GM12878 (cell line): ENCODE measurements at regions not wholly inside any gene's neighbourhood (a gene's known extent, or its start where the extent isn't known, plus 50 kb on each side); places are given as distances from the start of the nearest gene placed in this dataset.

Experiments used
- CHD2 ChIP-seq: IDR thresholded peaks from 2 replicates; pipeline ENCODE4 v1.6.1; 2011; ENCODE audit warnings: low read depth, low read length, improper control_type of control experiment, borderline replicate concordance
- CREM ChIP-seq: IDR thresholded peaks from 2 replicates; pipeline ENCODE4 v1.6.1; 2014; ENCODE audit warnings: antibody characterized with exemption, low read depth
- CTCF ChIP-seq, 3 experiments: IDR thresholded peaks in 2 of 3; conservative IDR thresholded peaks in 1 of 3; 2 replicates each; pipeline ENCODE4 v1.5.1; 2011; ENCODE audit warnings: low read depth in 3 of 3, low read length in 3 of 3, mild to moderate bottlenecking in 3 of 3, control low read depth in 2 of 3, moderate library complexity in 2 of 3, inconsistent platforms in 1 of 3, mixed read lengths in 1 of 3; ENCODE audit not compliant: control insufficient read depth in 2 of 3, insufficient read depth in 1 of 3; ENCODE audit errors: extremely low read depth in 1 of 3
- EED ChIP-seq: sonication (generic); IDR thresholded peaks from 2 replicates; pipeline ENCODE4 v1.6.1; 2016; ENCODE audit warnings: antibody characterized with exemption, low read depth
- ESRRA ChIP-seq: IDR thresholded peaks from 2 replicates; pipeline ENCODE4 v1.6.1; 2012; ENCODE audit warnings: mild to moderate bottlenecking, low read length, improper control_type of control experiment
- HDAC2 ChIP-seq: fragments of 200-600 bp; sonication (generic); IDR thresholded peaks from 2 replicates; pipeline ENCODE4 v1.6.1; 2017
- MAX ChIP-seq: IDR thresholded peaks from 2 replicates; pipeline ENCODE4 v1.6.1; 2012; ENCODE audit warnings: low read depth, low read length, improper control_type of control experiment
- NRF1 ChIP-seq: conservative IDR thresholded peaks from 2 replicates; pipeline ENCODE4 v1.6.1; 2011; ENCODE audit warnings: mild to moderate bottlenecking, low read depth, low read length, improper control_type of control experiment
- POLR2A ChIP-seq: IDR thresholded peaks from 2 replicates; pipeline ENCODE4 v1.6.1; 2011; ENCODE audit warnings: low read depth, mild to moderate bottlenecking, low read length
- POLR2AphosphoS5 ChIP-seq: IDR thresholded peaks from 2 replicates; pipeline ENCODE4 v1.6.1; 2011; ENCODE audit warnings: mild to moderate bottlenecking, low read length, inconsistent platforms
- RAD21 ChIP-seq: IDR thresholded peaks from 2 replicates; pipeline ENCODE4 v1.6.1; 2011; ENCODE audit warnings: mild to moderate bottlenecking, low read depth, low read length, moderate library complexity; ENCODE audit not compliant: insufficient read depth
- SMAD1 ChIP-seq: fragments of 450-650 bp; IDR thresholded peaks from 2 replicates; pipeline ENCODE4 v1.6.1; 2018; ENCODE audit warnings: mild to moderate bottlenecking, low read depth; ENCODE audit not compliant: partially characterized antibody
- SUZ12 ChIP-seq: fragments of 200-600 bp; sonication (generic); IDR thresholded peaks from one replicate; pipeline ENCODE4 v1.6.1; 2018; ENCODE audit warnings: antibody characterized with exemption, mild to moderate bottlenecking; ENCODE audit not compliant: unreplicated experiment

GRCh38 chr9:129240581-129241211 is 62.6 kb upstream of the IER5L start:
- TF ChIP-seq CTCF (IDR thresholded peaks at IDR 0.05 in 2 of 3, conservative IDR thresholded peaks at IDR 0.05 in 1 of 3; ENCODE audit: control insufficient read depth in 2 of 3, extremely low read depth in 1 of 3, insufficient read depth in 1 of 3, low read depth in 3 of 3, low read length in 3 of 3) = no peak
- no peak for TF ChIP-seq POLR2A
- TF ChIP-seq ESRRA = no peak
- TF ChIP-seq POLR2AphosphoS5 = no peak
- TF ChIP-seq SUZ12 = no peak
- TF ChIP-seq MAX = no peak
- TF ChIP-seq RAD21 = no peak
- no peak for TF ChIP-seq CREM
- TF ChIP-seq HDAC2 = no peak
- TF ChIP-seq EED = no peak
- no peak for TF ChIP-seq NRF1
- no peak for TF ChIP-seq CHD2
- no peak for TF ChIP-seq SMAD1
